Spleen (tissue), 7 donors: ENCODE measurements at regions not wholly inside any gene's neighbourhood (a gene's known extent, or its start where the extent isn't known, plus 50 kb on each side); places are given as distances from the start of the nearest gene placed in this dataset.

ENCODE experiments used
- POLR2A ChIP-seq, 3 donors: fragments of 450-650 bp; IDR thresholded peaks; one replicate each; pipeline ENCODE4 v1.5.1; 2017; ENCODE audit warnings: antibody characterized with exemption in 3 of 3, mild to moderate bottlenecking in 1 of 3
- POLR2AphosphoS5 ChIP-seq, 3 donors: sonication (generic); formaldehyde crosslinking; IDR thresholded peaks; one replicate each; pipeline ENCODE4 v1.5.1; 2017; ENCODE audit warnings: antibody characterized with exemption in 3 of 3
- TF ChIP-seq, protein P1 (sequence below), 11 experiments: fragments of 200-600 bp in 7 of 11; fragments of 450-650 bp in 4 of 11; sonication (generic) in 4 of 11; IDR thresholded peaks in 8 of 11; conservative IDR thresholded peaks in 3 of 11; 1 replicate in 7 of 11; 2 replicates in 4 of 11; pipeline versions ENCODE4 v1.4.0 to v1.8.0; 2016 to 2021; ENCODE audit warnings: antibody characterized with exemption in 11 of 11, inconsistent platforms in 4 of 11, mild to moderate bottlenecking in 1 of 11
- donor health status: DM: no; HTN: no; CAD: no; lungs with moderate emphysema.
- donor health status: DM: no; HTN: no; CAD: no.
- donor health status: DM: no; HTN: no; CAD: no.

DNA sequence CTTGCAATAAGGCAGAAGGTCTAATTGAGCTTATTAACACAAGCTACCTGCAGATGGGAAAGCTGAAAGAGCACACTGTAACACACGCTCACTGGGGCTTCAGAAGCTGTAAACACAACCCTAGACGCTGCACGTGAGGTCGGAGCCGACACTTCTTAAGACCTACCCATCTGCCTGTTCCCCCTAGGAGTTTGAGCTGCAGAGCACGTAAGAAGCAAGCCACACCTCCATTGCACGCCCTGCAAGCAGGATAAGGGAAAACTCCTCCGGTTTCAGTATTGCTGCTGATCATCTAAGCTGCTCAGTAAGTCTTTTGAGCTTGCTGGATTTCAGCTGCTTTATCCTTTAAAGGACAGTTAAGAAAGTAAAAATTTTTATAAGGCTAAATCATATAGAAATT is 244.0 kb upstream of the ZWINT start:
- TF ChIP-seq, protein P1, sequence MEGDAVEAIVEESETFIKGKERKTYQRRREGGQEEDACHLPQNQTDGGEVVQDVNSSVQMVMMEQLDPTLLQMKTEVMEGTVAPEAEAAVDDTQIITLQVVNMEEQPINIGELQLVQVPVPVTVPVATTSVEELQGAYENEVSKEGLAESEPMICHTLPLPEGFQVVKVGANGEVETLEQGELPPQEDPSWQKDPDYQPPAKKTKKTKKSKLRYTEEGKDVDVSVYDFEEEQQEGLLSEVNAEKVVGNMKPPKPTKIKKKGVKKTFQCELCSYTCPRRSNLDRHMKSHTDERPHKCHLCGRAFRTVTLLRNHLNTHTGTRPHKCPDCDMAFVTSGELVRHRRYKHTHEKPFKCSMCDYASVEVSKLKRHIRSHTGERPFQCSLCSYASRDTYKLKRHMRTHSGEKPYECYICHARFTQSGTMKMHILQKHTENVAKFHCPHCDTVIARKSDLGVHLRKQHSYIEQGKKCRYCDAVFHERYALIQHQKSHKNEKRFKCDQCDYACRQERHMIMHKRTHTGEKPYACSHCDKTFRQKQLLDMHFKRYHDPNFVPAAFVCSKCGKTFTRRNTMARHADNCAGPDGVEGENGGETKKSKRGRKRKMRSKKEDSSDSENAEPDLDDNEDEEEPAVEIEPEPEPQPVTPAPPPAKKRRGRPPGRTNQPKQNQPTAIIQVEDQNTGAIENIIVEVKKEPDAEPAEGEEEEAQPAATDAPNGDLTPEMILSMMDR (IDR thresholded peaks at IDR 0.05 in 8 of 11, conservative IDR thresholded peaks at IDR 0.05 in 3 of 11) = no peak
- TF ChIP-seq POLR2A (IDR thresholded peaks at IDR 0.05) = no peak
- TF ChIP-seq POLR2AphosphoS5 (IDR thresholded peaks at IDR 0.05) = no peak
